ENCODE measurements at regions not wholly inside any gene's neighbourhood (a gene's known extent, or its start where the extent isn't known, plus 50 kb on each side); places are given as distances from the start of the nearest gene placed in this dataset.

DNA sequence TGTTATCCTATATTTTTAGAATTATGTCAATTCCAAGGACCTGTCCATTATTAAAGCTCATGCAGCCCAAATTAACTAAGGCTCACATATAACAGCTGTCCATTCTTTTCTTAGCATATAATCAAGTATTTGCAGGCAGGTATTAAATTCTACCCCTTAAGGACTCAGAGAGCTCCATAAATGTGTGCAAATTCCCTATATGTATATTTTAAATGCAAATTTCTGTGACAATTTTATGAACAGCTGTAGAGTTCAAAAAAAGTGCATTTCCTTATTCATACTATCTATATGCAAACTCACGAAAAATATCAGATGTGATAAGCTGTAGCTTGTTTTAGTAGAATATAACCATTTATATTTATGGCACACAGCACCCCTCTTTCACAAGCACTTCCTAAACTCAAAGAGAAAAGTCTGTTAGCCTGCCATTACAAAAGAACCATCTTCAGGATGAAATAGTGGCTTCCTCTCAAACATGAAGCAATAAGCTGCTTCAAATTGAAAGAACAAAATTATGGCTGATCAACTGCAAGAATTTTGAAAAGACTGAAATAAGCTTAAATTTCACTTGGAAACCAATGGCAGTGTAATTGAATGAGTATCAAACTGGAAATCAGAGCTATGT, 155.0 kb upstream of the REG3G start:
- Histone ChIP-seq H3K27me3 (ENCODE audit: insufficient read depth, low read length) (no peaks in the 10 kb centered on the region), H3K4me2 (ENCODE audit: insufficient read depth, low read length) (no peak overlapping the region), H3K79me2 (ENCODE audit: insufficient read depth, low read length) (no peaks in the 10 kb centered on the region), H3K9me3 (ENCODE audit: low read depth, low read length) (peaks cover 3% of the 10 kb centered on the region), H2AFZ (ENCODE audit: low read length) (no peak overlapping the region), H3K36me3 (ENCODE audit: insufficient read depth, low read length) (no peaks in the 10 kb centered on the region), H3K4me3 (ENCODE audit: insufficient read depth, low read length) (no peak overlapping the region), H4K20me1 (ENCODE audit: insufficient read depth, low read length) (no peaks in the 10 kb centered on the region), H3K27ac (ENCODE audit: low read depth, low read length) (no peak overlapping the region), H3K4me1 (ENCODE audit: insufficient read depth, low read length) (no peaks in the 10 kb centered on the region)
- no peak for TF ChIP-seq CTCF (IDR thresholded peaks at IDR 0.05; ENCODE audit: extremely low read depth, low read depth, low read length)
- DNase-seq (ENCODE audit: insufficient read length, low spot score, missing footprints) = no peak

GRCh38 chr2:78873526-78873925, 152.0 kb upstream of the REG3G start:
- no peak for DNase-seq (ENCODE audit: insufficient read length, low spot score, missing footprints)
- Histone ChIP-seq H4K20me1 (ENCODE audit: insufficient read depth, low read length) (no peaks in the 10 kb centered on the region), H3K9me3 (ENCODE audit: low read depth, low read length) (no peaks in the 10 kb centered on the region), H3K4me3 (ENCODE audit: insufficient read depth, low read length) (no peak overlapping the region), H3K4me2 (ENCODE audit: insufficient read depth, low read length) (no peak overlapping the region), H3K4me1 (ENCODE audit: insufficient read depth, low read length) (no peaks in the 10 kb centered on the region), H3K27me3 (ENCODE audit: insufficient read depth, low read length) (no peaks in the 10 kb centered on the region), H2AFZ (ENCODE audit: low read length) (no peak overlapping the region), H3K27ac (ENCODE audit: low read depth, low read length) (no peak overlapping the region), H3K36me3 (ENCODE audit: insufficient read depth, low read length) (no peaks in the 10 kb centered on the region), H3K79me2 (ENCODE audit: insufficient read depth, low read length) (no peaks in the 10 kb centered on the region)
- no peak for TF ChIP-seq CTCF (IDR thresholded peaks at IDR 0.05; ENCODE audit: extremely low read depth, low read depth, low read length)

GRCh38 chr2:78876316-78876688, 149.2 kb upstream of the REG3G start:
- Histone ChIP-seq H3K36me3 (ENCODE audit: insufficient read depth, low read length) (no peaks in the 10 kb centered on the region), H3K4me1 (ENCODE audit: insufficient read depth, low read length) (no peaks in the 10 kb centered on the region), H3K9me3 (ENCODE audit: low read depth, low read length) (peaks cover 2% of the 10 kb centered on the region), H4K20me1 (ENCODE audit: insufficient read depth, low read length) (no peaks in the 10 kb centered on the region), H3K4me2 (ENCODE audit: insufficient read depth, low read length) (no peak overlapping the region), H3K27me3 (ENCODE audit: insufficient read depth, low read length) (no peaks in the 10 kb centered on the region), H3K79me2 (ENCODE audit: insufficient read depth, low read length) (no peaks in the 10 kb centered on the region), H3K27ac (ENCODE audit: low read depth, low read length) (no peak overlapping the region), H2AFZ (ENCODE audit: low read length) (no peak overlapping the region), H3K4me3 (ENCODE audit: insufficient read depth, low read length) (no peak overlapping the region)
- no peak for TF ChIP-seq CTCF (IDR thresholded peaks at IDR 0.05; ENCODE audit: extremely low read depth, low read depth, low read length)
- DNase-seq (ENCODE audit: insufficient read length, low spot score, missing footprints) = no peak

DNA sequence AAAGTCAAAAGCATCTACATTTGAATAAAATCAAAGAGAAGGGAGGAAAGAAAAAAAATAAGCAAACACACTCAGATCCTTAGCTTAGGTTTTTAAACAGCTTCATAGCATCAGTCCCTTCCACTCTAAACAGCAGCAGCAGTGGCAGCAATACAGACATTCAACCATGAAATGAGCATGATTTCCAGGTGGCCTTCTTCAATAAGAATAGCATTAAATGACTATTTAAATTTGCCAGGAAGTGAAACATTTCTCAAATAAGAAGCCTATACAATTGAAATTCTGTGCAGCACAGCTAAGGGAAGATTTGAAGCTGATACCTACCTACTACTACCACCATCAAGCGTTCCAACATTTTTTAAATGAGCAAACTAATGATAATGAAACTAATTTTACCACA, 138.1 kb upstream of the REG3G start:
- Histone ChIP-seq H3K36me3 (ENCODE audit: insufficient read depth, low read length) (no peaks in the 10 kb centered on the region), H3K9me3 (ENCODE audit: low read depth, low read length) (peaks cover 2% of the 10 kb centered on the region), H3K79me2 (ENCODE audit: insufficient read depth, low read length) (no peaks in the 10 kb centered on the region), H3K27me3 (ENCODE audit: insufficient read depth, low read length) (no peaks in the 10 kb centered on the region), H3K4me3 (ENCODE audit: insufficient read depth, low read length) (no peak overlapping the region), H4K20me1 (ENCODE audit: insufficient read depth, low read length) (no peaks in the 10 kb centered on the region), H3K4me2 (ENCODE audit: insufficient read depth, low read length) (no peak overlapping the region), H3K27ac (ENCODE audit: low read depth, low read length) (no peak overlapping the region), H3K4me1 (ENCODE audit: insufficient read depth, low read length) (no peaks in the 10 kb centered on the region), H2AFZ (ENCODE audit: low read length) (no peak overlapping the region)
- DNase-seq (ENCODE audit: insufficient read length, low spot score, missing footprints) = no peak
- TF ChIP-seq CTCF (IDR thresholded peaks at IDR 0.05; ENCODE audit: extremely low read depth, low read depth, low read length) = no peak
